Left lung (tissue), 4 donors: ENCODE measurements at regions not wholly inside any gene's neighbourhood (a gene's known extent, or its start where the extent isn't known, plus 50 kb on each side); places are given as distances from the start of the nearest gene placed in this dataset.

Source experiments
- ATAC-seq: fragments of 200-7000 bp; cut with Tn5 transposase; one replicate; pipeline ENCODE4 v1.9.1; 2020; ENCODE audit warnings: moderate library complexity
- DNase-seq, 4 donors: peaks; one replicate each; pipeline ENCODE4 v3.0.0-alpha.2; 2013 to 2020
- H3K27ac ChIP-seq, 2 donors: fragments of 200-600 bp; sonication (generic) in 1 of 2; one replicate each; pipeline versions ENCODE4 v1.5.0 to v1.8.0; 2020 to 2021
- H3K27me3 ChIP-seq, 2 donors: fragments of 200-600 bp; sonication (generic) in 1 of 2; one replicate each; pipeline versions ENCODE4 v1.5.0 to v1.8.0; 2020 to 2021
- H3K36me3 ChIP-seq, 2 donors: fragments of 200-600 bp; sonication (generic) in 1 of 2; one replicate each; pipeline versions ENCODE4 v1.5.0 to v1.8.0; 2020 to 2021
- H3K4me1 ChIP-seq, 2 donors: fragments of 200-600 bp; one replicate each; pipeline ENCODE4 v1.8.0; 2021
- H3K4me3 ChIP-seq, 2 donors: fragments of 200-600 bp; sonication (generic) in 1 of 2; one replicate each; pipeline versions ENCODE4 v1.5.0 to v1.8.0; 2020 to 2021; ENCODE audit warnings: mild to moderate bottlenecking in 1 of 2
- H3K9me3 ChIP-seq, 2 donors: fragments of 200-600 bp; sonication (generic) in 1 of 2; one replicate each; pipeline versions ENCODE4 v1.5.0 to v1.8.0; 2020 to 2021
- intact Hi-C, 2 donors: fragments of 100-400 bp; cut with DNase I; formaldehyde crosslinking; loops; one replicate each; pipeline versions ENCODE4 v1.11.2 to v1.14.2; 2022
- TF ChIP-seq, protein P1 (sequence below), 2 donors: fragments of 200-600 bp; sonication (generic) in 1 of 2; IDR thresholded peaks; one replicate each; pipeline versions ENCODE4 v1.5.0 to v1.8.0; 2021; ENCODE audit warnings: antibody characterized with exemption in 2 of 2
- donor health status: DM: no; HTN: yes; CAD: no.
- donor health status: DM: no; HTN: no; CAD: no.

DNA sequence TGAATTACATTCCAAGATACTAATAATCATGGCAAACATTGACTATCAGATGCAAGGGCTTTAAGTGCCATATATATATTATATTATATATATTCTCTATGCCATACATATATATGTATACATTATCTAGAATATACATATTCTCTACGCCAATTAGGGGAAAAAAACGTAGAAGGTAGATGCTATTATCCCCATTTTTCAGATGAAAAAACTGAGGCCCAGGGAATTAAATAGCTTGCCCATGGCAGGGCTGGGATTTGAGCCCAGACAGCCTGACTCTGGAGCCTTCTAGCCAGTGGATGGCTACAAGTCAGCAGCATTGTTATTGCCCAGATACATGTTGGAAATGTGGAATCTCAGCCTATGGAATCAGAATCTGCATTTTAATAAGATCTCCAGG is 116.0 kb upstream of the BTG1 start:
- no peak overlapping the region for H3K27ac ChIP-seq
- H3K4me3 ChIP-seq: no peak overlapping the region
- TF ChIP-seq, protein P1, sequence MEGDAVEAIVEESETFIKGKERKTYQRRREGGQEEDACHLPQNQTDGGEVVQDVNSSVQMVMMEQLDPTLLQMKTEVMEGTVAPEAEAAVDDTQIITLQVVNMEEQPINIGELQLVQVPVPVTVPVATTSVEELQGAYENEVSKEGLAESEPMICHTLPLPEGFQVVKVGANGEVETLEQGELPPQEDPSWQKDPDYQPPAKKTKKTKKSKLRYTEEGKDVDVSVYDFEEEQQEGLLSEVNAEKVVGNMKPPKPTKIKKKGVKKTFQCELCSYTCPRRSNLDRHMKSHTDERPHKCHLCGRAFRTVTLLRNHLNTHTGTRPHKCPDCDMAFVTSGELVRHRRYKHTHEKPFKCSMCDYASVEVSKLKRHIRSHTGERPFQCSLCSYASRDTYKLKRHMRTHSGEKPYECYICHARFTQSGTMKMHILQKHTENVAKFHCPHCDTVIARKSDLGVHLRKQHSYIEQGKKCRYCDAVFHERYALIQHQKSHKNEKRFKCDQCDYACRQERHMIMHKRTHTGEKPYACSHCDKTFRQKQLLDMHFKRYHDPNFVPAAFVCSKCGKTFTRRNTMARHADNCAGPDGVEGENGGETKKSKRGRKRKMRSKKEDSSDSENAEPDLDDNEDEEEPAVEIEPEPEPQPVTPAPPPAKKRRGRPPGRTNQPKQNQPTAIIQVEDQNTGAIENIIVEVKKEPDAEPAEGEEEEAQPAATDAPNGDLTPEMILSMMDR (IDR thresholded peaks at IDR 0.05): no peak
- no peaks in the 10 kb centered on the region for H3K9me3 ChIP-seq
- H3K4me1 ChIP-seq: no peaks in the 10 kb centered on the region
- DNase-seq: no peak
- ATAC-seq: no peak
- intact Hi-C loops: no loop called here
- no peaks in the 10 kb centered on the region for H3K27me3 ChIP-seq
- H3K36me3 ChIP-seq: no peaks in the 10 kb centered on the region

DNA sequence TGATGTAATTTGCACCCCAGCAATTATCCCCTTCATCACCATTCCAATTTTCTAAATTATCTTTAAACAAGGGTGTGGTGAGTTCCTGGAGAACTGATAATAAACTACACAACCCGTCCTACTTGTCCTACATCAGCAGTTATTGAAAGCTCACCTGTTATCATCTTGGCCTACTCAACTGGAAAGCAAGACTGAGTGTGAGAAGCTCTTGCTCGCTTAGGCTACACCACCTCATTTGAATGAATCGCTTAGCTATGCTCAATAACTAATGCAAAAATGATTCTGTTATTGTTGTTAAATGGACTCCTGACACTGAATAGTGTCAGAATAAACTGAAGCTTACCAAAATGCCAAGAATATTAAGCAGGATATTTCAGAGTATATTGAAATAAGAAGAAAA is 115.4 kb upstream of the BTG1 start:
- Histone ChIP-seq H3K4me1 (no peaks in the 10 kb centered on the region), H3K9me3 (no peaks in the 10 kb centered on the region), H3K27ac (no peak overlapping the region), H3K27me3 (no peaks in the 10 kb centered on the region), H3K36me3 (no peaks in the 10 kb centered on the region), H3K4me3 (no peak overlapping the region)
- ATAC-seq: no peak
- no peak for DNase-seq
- intact Hi-C loops: no loop called here
- TF ChIP-seq, protein P1 (IDR thresholded peaks at IDR 0.05): no peak

DNA sequence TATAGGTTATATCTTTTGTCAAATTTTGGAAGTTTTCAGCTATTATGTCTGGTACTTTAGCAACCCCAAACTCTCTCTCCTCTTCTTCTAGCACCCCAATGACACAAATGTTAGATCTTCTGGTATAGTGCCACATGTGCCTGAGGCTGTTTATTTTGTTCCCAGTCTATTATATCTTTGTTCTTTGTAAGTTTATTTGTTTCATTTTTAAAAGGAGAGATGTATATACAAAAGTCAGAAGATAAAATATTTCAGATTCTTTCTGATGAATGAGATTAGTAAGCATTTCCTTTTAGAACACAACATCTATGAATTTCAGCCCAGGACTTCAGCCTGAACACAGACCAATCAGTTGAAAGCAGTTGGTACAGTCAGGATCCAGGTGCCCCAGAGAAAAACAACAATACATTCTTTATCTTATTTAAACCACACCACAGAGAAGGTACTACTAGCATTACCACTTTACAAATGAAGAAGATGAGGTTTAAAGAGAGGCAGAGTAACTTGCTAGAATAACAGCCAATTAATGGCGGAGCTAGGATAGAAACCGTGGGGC is 114.1 kb upstream of the BTG1 start:
- no peak overlapping the region for H3K27ac ChIP-seq
- TF ChIP-seq, protein P1 (IDR thresholded peaks at IDR 0.05): no peak
- ATAC-seq (no peak), DNase-seq (no peak)
- H3K36me3 ChIP-seq: no peaks in the 10 kb centered on the region
- no peaks in the 10 kb centered on the region for H3K9me3 ChIP-seq
- H3K4me1 ChIP-seq: no peaks in the 10 kb centered on the region
- no peaks in the 10 kb centered on the region for H3K27me3 ChIP-seq
- intact Hi-C loops: no loop called here
- H3K4me3 ChIP-seq: no peak overlapping the region

DNA sequence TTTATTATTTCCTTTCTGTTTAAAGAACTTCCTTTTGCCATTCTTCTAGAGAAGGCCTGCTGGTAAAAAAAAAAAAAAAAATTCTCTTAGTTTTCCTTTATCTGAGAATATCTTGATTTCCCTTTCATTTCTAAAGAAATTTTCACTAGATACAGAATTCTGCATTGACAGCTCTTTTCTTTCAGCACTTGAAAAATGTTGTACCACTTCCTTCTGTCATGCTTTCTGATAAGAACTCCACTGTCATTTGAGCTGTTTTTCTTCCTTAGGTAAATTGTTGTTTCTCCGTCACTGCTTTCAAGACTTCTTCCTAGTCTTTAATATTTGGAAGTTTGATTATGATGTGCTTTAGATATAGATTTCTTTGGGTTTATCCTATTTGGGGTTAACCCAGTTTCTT is 113.6 kb upstream of the BTG1 start:
- TF ChIP-seq, protein P1 (IDR thresholded peaks at IDR 0.05): no peak
- intact Hi-C loops: no loop called here
- H3K36me3 ChIP-seq: no peaks in the 10 kb centered on the region
- H3K4me3 ChIP-seq: no peak overlapping the region
- ATAC-seq (no peak), DNase-seq (no peak)
- H3K27ac ChIP-seq: no peak overlapping the region
- H3K27me3 ChIP-seq: no peaks in the 10 kb centered on the region
- H3K9me3 ChIP-seq: no peaks in the 10 kb centered on the region
- no peaks in the 10 kb centered on the region for H3K4me1 ChIP-seq

DNA sequence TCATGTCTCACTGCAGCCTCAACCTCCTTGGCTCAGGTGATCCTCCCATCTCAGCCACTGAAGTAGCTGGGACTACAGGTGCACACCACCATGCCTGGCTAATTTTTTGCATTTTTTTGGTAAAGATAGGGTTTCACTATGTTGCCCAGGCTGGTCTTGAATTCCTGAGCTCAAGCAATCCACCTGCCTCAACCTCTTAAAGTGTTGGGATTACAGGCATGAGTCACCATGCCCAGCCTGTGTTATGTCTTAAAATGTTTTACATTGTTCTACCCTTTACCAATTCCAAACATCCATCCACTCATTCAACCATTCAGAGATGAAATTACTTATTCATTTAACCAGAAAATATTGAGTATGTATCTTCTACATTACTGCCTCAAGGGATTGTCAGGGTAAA is 111.6 kb upstream of the BTG1 start:
- DNase-seq (no peak), ATAC-seq (no peak)
- TF ChIP-seq, protein P1 (IDR thresholded peaks at IDR 0.05): no peak
- Histone ChIP-seq H3K27me3 (no peaks in the 10 kb centered on the region), H3K4me3 (no peak overlapping the region), H3K4me1 (no peaks in the 10 kb centered on the region), H3K36me3 (no peaks in the 10 kb centered on the region), H3K9me3 (no peaks in the 10 kb centered on the region), H3K27ac (no peak overlapping the region)
- intact Hi-C loops: no loop called here
